Activated naive CD8-positive, alpha-beta T cell treated with anti-CD3 and anti-CD28 coated beads for 36 hours (primary cell): ENCODE measurements at regions not wholly inside any gene's neighbourhood (a gene's known extent, or its start where the extent isn't known, plus 50 kb on each side); places are given as distances from the start of the nearest gene placed in this dataset.
"Not testable (repeated sequence)": the region's sequence is repeated elsewhere in the genome, so short reads cannot be mapped to it uniquely, and the experiment has no call there.

Source experiments
- DNase-seq: peaks from one replicate; pipeline ENCODE4 v3.0.0; 2021
- H3K27ac Mint-ChIP-seq: one replicate; pipeline ENCODE4 v1.8.0; 2022; ENCODE audit warnings: mild to moderate bottlenecking, moderate library complexity, mixed read lengths
- H3K27me3 Mint-ChIP-seq: one replicate; pipeline ENCODE4 v1.8.0; 2022; ENCODE audit warnings: mild to moderate bottlenecking, mixed read lengths
- H3K36me3 Mint-ChIP-seq: one replicate; pipeline ENCODE4 v1.8.0; 2021; ENCODE audit warnings: mild to moderate bottlenecking, mixed read lengths
- H3K4me1 Mint-ChIP-seq: one replicate; pipeline ENCODE4 v1.8.0; 2021; ENCODE audit warnings: mixed read lengths
- H3K4me3 Mint-ChIP-seq: one replicate; pipeline ENCODE4 v1.8.0; 2022; ENCODE audit warnings: mild to moderate bottlenecking, moderate library complexity, mixed read lengths
- H3K9me3 Mint-ChIP-seq: one replicate; pipeline ENCODE4 v1.8.0; 2022; ENCODE audit warnings: mixed read lengths

DNA sequence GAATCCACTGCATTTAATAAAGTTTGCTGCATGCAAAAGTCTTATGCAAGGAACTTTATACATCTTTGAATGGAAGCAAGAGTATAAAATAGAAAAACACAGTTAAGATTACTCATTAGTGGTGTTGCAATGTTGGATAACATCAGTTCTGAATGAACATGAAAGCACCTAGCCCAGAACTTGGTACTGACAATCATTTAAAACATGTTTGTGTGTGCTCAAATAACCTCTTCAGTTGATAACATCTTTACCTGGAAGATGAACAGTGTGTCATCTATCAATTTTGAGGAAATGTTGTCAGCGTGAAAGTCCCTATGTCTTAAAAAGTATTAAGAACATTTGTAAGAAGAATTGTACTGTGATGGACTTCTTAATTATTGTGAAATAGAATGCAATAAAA, 370.4 kb upstream of the GRAMD2B start:
- Mint-ChIP-seq H3K4me3 (no peak overlapping the region), H3K27ac (no peak overlapping the region), H3K27me3 (no peaks in the 10 kb centered on the region), H3K4me1 (no peaks in the 10 kb centered on the region), H3K9me3 (no peaks in the 10 kb centered on the region), H3K36me3 (no peaks in the 10 kb centered on the region)
- no peak for DNase-seq

DNA sequence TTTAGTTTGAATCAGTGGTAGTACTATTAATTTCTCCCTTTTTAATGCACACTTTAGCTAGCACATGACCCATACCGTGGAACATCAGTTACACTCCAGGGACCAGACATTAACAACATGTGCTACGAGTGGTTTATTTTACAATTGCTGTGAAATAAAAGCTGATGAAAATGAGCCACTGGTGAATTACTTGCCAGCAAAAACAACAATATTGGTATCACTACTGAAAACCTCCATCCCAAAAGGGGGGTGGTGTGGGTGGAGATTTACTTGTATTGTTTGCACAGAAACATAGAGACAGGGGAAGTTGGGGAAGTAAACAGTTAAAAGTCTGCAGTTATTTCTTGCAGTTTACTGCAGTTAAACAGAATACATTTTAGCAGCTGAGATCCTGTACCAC, 369.6 kb upstream of the GRAMD2B start:
- no peaks in the 10 kb centered on the region for H3K36me3 Mint-ChIP-seq
- H3K9me3 Mint-ChIP-seq = no peaks in the 10 kb centered on the region
- H3K27me3 Mint-ChIP-seq = no peaks in the 10 kb centered on the region

DNA sequence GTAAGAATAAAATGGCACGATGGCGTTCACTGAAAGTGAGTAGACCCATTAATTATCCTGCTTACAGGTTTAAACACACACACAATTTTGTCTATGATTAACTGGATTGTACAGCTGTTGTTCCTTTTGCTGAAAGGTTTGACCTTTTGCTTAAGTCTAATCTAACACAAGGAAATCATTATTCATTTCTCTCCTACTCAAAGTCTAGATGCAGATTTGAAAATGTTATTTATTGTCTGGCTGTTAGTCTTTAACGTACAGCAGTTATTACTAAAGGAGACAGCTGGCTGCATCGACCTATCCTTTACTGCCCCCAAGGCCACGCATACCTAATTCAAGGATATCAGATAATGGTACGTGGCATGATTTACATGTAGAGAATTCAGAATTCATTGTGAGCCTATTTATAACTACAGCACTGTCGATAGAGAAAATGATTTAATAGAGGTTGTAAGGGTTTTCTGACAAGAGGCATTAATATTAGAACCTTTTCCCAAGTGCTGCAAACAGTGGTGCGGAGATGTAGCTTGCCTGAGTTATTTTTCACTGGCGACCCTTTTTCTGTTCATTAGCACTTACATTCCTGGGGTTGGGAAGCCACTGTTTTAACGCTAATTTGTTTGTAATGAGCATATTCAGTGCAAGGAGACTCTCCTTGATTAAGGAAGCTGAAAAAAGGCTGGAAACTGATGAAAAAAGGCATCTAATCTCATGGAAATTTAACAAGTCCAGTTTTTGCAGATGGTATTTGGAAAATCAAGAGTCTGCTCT, 368.4 kb upstream of the GRAMD2B start:
- H3K4me3 Mint-ChIP-seq = no peak overlapping the region
- DNase-seq = no peak
- H3K4me1 Mint-ChIP-seq = no peaks in the 10 kb centered on the region
- no peaks in the 10 kb centered on the region for H3K27me3 Mint-ChIP-seq
- H3K27ac Mint-ChIP-seq = no peak overlapping the region
- no peaks in the 10 kb centered on the region for H3K36me3 Mint-ChIP-seq
- no peaks in the 10 kb centered on the region for H3K9me3 Mint-ChIP-seq

More for the DNA sequence above, 369.6 kb upstream of the GRAMD2B start:
- H3K4me1 Mint-ChIP-seq = no peaks in the 10 kb centered on the region
- no peak overlapping the region for H3K27ac Mint-ChIP-seq
- H3K4me3 Mint-ChIP-seq = no peak overlapping the region
- DNase-seq = no peak

DNA sequence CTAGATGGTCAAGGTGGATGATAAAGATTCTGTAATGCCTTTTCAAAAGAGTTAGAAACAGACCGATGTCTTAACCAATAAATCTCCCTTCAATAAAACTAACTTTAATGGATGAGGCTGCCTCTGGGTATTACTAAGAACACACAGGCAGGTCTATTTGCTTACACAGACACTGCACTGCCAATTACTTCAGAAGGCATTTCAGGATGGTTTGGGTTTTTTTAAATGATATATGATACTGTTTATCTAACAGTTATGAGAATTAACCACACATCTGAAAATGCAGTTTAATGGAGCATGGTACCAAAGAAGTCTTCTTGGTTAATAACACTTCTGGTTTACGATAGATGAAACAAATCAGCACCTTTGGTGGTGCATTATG, 367.9 kb upstream of the GRAMD2B start:
- no peak for DNase-seq
- Mint-ChIP-seq H3K36me3 (no peaks in the 10 kb centered on the region), H3K27me3 (no peaks in the 10 kb centered on the region), H3K27ac (no peak overlapping the region), H3K4me1 (no peaks in the 10 kb centered on the region), H3K9me3 (no peaks in the 10 kb centered on the region), H3K4me3 (no peak overlapping the region)

DNA sequence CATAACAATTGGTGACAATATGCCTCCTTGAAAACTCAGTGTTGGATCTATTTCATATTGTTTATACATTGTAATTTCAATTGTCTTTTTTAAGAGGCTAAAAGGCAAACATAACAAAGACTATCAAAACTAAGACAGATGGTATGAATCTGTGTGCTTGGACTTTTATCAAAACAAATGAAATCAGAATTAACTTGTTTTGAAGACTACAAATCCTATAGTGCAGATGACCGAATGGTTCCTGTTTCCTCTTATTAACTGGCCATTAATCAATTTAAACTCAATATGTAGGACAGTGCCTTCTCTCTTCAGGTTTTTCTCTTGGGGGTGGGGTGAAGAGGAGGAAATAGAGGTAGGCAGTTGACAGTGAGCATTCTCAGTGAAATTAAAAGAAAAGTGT, 366.9 kb upstream of the GRAMD2B start:
- Mint-ChIP-seq H3K4me1 (no peaks in the 10 kb centered on the region), H3K27ac (no peak overlapping the region), H3K36me3 (no peaks in the 10 kb centered on the region), H3K4me3 (no peak overlapping the region), H3K27me3 (no peaks in the 10 kb centered on the region), H3K9me3 (no peaks in the 10 kb centered on the region)
- no peak for DNase-seq

DNA sequence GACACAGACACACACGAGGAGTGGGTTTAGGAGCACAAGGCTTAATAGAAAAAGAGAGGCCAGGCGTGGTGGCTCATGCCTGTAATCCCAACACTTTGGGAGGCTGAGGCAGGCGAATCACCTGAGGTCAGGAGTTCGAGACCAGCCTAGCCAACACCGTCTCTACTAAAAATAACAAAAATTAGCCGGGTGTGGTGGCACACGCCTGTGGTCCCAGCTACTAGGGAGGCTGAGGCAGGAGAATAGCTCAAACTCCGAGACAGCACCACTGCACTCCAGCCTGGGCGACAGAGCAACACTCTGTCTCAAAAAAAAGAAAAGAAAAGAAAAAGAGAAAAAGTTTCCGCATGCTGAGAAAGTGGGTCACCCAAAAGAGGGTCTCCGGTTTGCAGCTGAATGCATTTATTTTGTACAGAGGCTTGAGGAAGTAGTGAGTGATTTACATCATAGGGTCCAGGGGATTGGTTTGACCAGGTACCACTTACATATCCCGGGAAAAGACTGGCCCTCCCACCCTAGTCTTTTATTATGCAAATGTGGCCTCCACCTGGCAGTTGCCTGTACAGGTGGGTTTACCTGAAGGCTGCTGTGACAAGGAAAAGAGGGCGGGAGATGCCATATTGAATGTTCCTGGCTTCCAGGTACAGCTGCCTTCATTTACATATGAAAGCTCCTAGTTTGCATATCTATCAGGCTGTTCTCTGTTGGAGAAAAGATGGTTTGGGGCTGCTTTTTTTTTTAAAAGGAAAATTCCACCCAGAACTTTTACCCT, 366.2 kb upstream of the GRAMD2B start:
- Mint-ChIP-seq H3K4me3 (no peak overlapping the region), H3K27ac (no peak overlapping the region), H3K27me3 (no peaks in the 10 kb centered on the region), H3K9me3 (no peaks in the 10 kb centered on the region), H3K4me1 (no peaks in the 10 kb centered on the region), H3K36me3 (no peaks in the 10 kb centered on the region)
- DNase-seq = no peak

DNA sequence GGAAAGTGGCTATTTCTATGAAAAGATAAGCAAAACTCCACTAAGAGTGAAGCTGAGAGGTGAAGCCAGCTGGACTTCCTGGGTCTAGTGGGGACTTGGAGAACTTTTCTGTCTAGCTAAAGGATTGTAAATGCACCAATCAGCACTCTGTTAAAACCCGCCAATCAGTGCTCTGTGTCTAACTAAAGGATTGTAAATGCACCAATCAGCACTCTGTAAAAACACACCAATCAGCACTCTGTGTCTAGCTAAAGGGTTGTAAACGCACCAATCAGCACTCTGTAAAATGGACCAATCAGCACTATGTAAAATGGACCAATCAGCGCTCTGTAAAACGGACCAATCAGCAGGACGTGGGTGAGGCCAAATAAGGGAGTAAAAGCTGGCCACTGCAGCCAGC, 364.8 kb upstream of the GRAMD2B start:
- not testable (repeated sequence) for H3K27ac Mint-ChIP-seq, H3K36me3 Mint-ChIP-seq, DNase-seq, H3K27me3 Mint-ChIP-seq, H3K9me3 Mint-ChIP-seq, H3K4me3 Mint-ChIP-seq, H3K4me1 Mint-ChIP-seq

DNA sequence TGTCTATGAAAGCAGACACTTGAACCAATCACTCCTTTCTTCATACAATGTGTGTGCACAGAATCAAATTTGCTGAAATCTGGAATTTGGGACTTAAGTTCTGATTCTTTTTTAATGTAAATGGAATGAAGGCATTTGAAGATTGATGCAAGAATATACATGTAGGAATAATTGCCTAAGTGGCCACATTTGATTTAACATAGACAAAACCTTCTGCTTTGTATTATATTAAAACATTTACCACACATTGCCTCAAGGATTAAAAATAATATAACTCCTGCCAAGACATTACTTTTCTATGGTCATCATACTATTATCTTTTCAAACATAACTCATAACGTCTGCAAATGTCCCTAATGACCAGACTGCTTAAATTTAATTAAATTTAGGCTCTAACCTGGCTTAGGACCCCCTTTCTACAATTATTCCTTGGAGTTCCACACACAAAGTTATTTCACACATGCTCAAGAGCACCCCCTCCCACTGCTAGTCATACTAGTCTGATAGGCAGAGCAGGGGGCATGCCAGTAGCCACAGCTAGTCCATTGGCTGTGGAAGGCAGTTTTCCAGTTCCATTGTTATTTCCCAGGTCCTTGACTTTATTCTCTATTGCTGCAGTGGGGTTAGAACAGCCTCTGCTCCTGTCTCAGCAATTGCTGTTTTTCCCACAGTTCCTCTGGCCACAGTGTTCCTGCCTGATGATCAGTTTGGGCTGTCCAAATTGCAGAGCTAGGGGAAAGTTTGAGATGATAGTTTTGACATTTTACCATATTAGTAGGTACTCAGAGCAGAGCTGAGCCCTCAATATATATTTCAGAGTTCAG, 360.6 kb upstream of the GRAMD2B start:
- Mint-ChIP-seq H3K36me3 (no peaks in the 10 kb centered on the region), H3K4me3 (no peak overlapping the region), H3K27me3 (no peaks in the 10 kb centered on the region), H3K27ac (no peak overlapping the region), H3K4me1 (no peaks in the 10 kb centered on the region), H3K9me3 (peaks cover 6% of the 10 kb centered on the region)
- no peak for DNase-seq

DNA sequence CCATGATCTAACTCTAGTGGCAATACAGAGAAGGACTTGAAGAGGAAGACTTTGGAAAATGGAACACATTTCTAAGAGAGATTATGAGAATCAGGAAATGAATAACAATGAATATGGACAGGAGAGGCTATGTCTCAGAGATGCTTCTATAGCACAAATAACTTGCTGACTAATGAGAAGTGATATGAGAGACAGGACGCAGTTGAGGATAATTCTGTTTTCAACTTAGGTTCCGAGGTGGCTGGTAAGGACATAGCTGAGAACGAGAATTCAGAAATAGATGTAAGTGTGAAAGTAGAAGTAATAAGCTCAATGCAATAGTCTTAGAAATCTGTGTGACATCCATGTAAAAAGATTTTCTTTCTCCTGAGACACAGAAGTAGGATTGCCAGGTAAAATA, 358.1 kb upstream of the GRAMD2B start:
- H3K27ac Mint-ChIP-seq = no peak overlapping the region
- peaks cover 6% of the 10 kb centered on the region for H3K9me3 Mint-ChIP-seq
- no peak overlapping the region for H3K4me3 Mint-ChIP-seq
- H3K27me3 Mint-ChIP-seq = no peaks in the 10 kb centered on the region
- no peaks in the 10 kb centered on the region for H3K36me3 Mint-ChIP-seq
- DNase-seq = no peak
- no peaks in the 10 kb centered on the region for H3K4me1 Mint-ChIP-seq

DNA sequence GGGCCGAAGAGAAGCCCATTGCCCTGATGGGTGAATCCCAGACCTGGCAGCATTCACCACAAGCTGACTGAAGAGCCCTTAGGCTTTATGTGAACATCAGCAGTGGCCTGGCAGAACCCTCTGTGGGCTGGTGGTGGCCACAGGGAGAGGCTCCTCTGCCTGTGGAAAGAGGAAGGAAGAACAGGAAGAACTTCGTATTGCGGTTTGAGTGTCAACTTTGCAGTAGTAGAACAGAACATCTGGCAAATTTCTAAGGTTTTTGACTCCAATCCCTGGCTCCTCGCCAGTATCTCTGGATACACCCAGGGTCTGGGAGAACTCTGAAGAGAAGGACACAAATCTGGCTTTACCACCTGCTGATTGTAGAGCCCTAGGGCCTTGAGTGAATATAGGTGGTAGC, 356.4 kb upstream of the GRAMD2B start:
- Mint-ChIP-seq H3K27ac (no peak overlapping the region), H3K36me3 (no peaks in the 10 kb centered on the region), H3K9me3 (peaks cover 12% of the 10 kb centered on the region), H3K4me3 (no peak overlapping the region), H3K4me1 (no peaks in the 10 kb centered on the region), H3K27me3 (no peaks in the 10 kb centered on the region)
- no peak for DNase-seq

DNA sequence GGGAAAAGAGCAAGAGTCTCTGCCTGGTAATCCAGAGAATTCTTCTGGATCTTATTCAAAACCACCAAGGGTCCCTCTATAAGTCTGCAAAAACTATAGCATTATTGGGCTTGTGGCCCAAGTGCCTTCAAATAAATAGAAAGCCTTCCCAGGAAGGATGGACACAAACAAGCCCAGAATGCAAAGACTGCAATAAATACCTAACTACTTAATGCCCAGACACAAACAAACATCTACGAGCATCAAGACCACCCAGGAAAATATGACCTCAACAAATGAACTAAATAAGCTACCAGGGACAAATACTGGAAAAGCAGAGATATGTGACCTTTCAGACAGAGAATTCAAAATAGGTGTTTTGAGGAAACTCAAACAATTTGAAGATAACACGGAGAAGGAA, 355.8 kb upstream of the GRAMD2B start:
- Mint-ChIP-seq H3K36me3 (no peaks in the 10 kb centered on the region), H3K27ac (no peak overlapping the region), H3K4me1 (no peaks in the 10 kb centered on the region), H3K9me3 (peaks cover 15% of the 10 kb centered on the region), H3K27me3 (no peaks in the 10 kb centered on the region), H3K4me3 (no peak overlapping the region)
- no peak for DNase-seq

DNA sequence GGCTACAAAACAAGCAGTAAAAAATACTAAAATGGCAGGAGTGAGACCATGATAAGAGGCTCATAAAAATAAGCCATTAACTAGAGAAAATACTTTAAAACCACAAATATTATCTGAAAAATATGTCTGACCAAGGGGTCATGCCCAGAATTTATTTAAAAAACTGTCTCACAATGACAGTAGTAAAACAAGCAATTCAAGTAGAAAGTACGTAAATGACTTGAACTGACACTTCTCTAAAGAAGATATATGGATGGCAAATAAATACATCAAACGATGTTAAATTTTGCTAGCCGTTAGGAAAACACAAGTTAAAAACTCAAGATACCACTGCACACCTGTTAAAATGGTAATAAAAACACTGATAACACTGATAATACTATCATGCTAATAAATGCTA, 353.9 kb upstream of the GRAMD2B start:
- no peak overlapping the region for H3K4me3 Mint-ChIP-seq
- no peaks in the 10 kb centered on the region for H3K4me1 Mint-ChIP-seq
- no peaks in the 10 kb centered on the region for H3K36me3 Mint-ChIP-seq
- no peak overlapping the region for H3K27ac Mint-ChIP-seq
- DNase-seq = no peak
- H3K9me3 Mint-ChIP-seq = peaks cover 19% of the 10 kb centered on the region
- no peaks in the 10 kb centered on the region for H3K27me3 Mint-ChIP-seq

DNA sequence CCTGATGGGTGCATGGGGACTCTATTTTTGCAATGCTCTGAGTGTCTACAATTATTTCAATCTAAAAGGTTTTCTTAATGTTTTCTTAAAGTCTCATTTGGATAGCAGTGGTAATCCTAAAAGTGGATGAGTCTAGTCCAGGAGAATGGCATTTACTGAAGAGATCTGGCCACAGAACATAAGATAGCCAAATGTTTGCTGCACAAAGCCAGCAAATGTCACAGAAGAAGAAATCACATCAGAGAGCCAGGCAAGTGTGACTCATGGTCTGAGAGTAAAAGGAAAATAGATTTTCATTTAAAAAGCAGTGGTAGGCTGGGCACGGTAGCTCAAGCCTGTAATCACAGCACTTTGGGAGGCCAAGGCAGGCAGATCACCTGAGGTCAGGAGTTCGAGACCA, 352.7 kb upstream of the GRAMD2B start:
- Mint-ChIP-seq H3K4me3 (no peak overlapping the region), H3K27me3 (no peaks in the 10 kb centered on the region), H3K27ac (no peak overlapping the region), H3K36me3 (no peaks in the 10 kb centered on the region), H3K4me1 (no peaks in the 10 kb centered on the region), H3K9me3 (peaks cover 19% of the 10 kb centered on the region)
- no peak for DNase-seq

DNA sequence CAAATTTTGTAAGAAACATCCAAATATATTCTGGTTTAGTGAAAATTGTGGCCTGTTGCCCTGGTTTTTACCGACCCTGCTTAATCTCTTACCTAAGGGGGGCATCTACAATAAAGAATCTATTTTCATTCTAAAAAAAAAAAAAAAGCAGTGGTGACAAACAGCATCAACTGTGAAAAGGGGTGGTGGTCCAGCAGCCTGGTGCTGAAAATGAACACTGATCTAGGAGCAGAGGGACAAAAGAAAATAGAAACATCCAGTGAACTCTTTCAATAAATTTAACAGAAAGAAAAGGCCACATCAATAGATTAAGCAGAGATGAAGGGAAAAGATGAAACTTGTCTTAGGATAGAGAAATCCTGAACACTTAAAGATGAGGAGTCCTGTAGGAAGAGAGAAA, 348.7 kb upstream of the GRAMD2B start:
- DNase-seq = no peak
- Mint-ChIP-seq H3K9me3 (peaks cover 19% of the 10 kb centered on the region), H3K36me3 (no peaks in the 10 kb centered on the region), H3K4me1 (no peaks in the 10 kb centered on the region), H3K4me3 (no peak overlapping the region), H3K27me3 (no peaks in the 10 kb centered on the region), H3K27ac (no peak overlapping the region)

DNA sequence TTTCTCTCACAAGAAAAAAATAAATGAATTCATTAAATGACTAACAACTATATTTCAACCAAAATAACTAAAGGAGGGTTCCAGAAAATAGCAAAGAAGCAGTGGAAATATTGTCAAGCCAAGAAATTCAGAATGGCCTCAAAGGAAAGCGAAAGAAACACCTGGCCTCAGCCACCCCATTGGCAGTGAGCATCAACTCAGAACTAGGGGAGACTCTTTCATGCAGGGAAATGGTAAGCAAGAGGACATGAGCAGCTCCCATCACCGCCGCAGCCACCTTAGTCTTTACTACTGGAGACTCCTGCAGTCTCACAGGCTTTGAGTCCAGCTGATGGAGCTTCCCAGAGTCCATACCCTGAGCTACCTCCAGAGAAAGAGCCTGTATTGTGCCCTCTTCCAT, 343.9 kb upstream of the GRAMD2B start:
- no peak overlapping the region for H3K4me3 Mint-ChIP-seq
- no peaks in the 10 kb centered on the region for H3K27me3 Mint-ChIP-seq
- H3K27ac Mint-ChIP-seq = no peak overlapping the region
- peaks cover 16% of the 10 kb centered on the region for H3K9me3 Mint-ChIP-seq
- H3K36me3 Mint-ChIP-seq = no peaks in the 10 kb centered on the region
- no peaks in the 10 kb centered on the region for H3K4me1 Mint-ChIP-seq
- no peak for DNase-seq
